ENCODE measurements at regions not wholly inside any gene's neighbourhood (a gene's known extent, or its start where the extent isn't known, plus 50 kb on each side); places are given as distances from the start of the nearest gene placed in this dataset.

DNA sequence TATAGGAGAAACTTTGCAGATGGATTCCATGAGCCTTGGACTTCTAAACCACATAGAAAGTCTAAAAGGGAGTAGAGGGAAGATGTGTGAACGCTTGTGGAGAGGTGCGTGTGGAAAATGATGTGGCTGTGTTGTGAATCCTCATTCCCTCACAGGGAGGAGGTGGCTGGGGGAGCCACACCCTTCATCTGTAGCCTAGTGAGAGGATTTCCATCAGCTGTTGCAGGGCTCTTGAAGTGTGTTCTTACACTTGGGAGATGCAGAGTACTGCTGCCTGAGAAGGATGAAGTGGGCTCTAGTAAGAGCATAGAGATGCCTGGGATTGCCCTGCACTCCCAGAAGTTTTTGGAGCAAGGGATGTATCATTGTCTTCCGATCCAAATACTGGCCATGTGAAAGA is 279.6 kb downstream of the QKI start:
- TF ChIP-seq, protein P1, sequence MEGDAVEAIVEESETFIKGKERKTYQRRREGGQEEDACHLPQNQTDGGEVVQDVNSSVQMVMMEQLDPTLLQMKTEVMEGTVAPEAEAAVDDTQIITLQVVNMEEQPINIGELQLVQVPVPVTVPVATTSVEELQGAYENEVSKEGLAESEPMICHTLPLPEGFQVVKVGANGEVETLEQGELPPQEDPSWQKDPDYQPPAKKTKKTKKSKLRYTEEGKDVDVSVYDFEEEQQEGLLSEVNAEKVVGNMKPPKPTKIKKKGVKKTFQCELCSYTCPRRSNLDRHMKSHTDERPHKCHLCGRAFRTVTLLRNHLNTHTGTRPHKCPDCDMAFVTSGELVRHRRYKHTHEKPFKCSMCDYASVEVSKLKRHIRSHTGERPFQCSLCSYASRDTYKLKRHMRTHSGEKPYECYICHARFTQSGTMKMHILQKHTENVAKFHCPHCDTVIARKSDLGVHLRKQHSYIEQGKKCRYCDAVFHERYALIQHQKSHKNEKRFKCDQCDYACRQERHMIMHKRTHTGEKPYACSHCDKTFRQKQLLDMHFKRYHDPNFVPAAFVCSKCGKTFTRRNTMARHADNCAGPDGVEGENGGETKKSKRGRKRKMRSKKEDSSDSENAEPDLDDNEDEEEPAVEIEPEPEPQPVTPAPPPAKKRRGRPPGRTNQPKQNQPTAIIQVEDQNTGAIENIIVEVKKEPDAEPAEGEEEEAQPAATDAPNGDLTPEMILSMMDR (IDR thresholded peaks at IDR 0.05) = no peak
- TF ChIP-seq POLR2A (IDR thresholded peaks at IDR 0.05) (no peak), POLR2AphosphoS5 (IDR thresholded peaks at IDR 0.05) (no peak)
